HG02588 (cell line): ENCODE measurements at regions not wholly inside any gene's neighbourhood (a gene's known extent, or its start where the extent isn't known, plus 50 kb on each side); places are given as distances from the start of the nearest gene placed in this dataset.
"Not testable (repeated sequence)": the region's sequence is repeated elsewhere in the genome, so short reads cannot be mapped to it uniquely, and the experiment has no call there.

Experiments
- ATAC-seq: cut with Tn5 transposase; IDR thresholded peaks from one replicate; pipeline ENCODE4 v1.9.1; 2021; ENCODE audit warnings: mild to moderate bottlenecking, moderate library complexity; ENCODE audit not compliant: unreplicated experiment

GRCh38 chrX:39676434-39676833, 421.3 kb downstream of the BCOR start:
- no peak for ATAC-seq

DNA sequence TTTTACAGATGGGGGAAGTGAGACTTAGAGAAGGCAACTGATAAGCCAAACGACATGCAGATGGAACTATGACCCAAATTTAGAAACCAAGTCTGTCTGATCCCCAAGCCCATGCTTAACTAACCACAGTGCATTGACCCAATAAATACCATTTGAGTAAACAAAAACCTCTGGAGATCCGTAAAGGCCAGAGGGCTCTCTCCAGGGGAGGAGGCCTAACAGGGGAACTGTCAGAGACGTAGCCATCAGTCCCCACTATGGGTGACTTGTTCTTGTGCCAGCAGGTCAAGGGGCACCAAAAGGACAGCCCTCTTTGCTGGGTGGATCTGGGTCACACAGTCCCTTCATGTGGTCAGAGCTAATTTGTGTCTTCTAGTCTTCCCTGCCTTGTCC, 420.2 kb downstream of the BCOR start:
- ATAC-seq, result no peak

DNA sequence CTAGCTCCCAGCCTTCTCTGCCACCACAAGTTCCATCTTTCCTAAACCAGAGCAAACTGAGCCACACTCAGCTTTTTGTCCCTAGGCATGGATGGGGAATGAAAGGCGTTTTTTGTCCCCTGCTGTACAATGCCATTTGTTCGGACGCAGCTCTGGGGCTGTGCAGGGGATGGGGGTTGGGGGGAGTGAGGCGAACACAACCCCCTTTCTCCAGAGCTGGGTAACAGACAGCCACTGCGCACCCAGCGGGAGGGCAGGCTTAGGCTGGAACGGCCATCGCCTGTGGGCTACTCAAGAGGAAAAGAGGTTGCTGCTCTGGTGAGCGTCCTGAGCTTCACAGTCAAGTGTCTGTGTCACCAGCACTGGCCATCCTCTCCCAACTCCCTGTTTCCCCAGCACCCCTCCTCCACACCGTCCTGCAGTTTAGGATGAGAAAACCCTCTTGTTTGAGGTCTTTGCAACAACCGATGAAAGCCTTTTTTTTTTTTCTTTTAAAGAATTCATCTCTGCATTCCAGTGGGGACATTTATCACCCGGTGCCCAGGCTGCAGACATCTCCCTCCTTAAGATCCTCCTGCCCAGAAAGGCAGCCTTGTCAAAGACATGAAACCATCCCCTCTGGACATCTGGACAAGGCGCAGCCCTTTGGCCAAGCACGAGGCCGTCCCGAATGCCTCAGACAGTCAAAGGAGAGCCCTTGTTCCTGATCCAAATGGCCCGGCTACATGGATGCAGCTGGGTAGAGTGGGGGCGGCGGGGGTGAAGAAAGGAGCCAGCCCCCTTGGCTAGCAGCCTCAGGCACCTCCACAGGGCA, 419.6 kb downstream of the BCOR start:
- ATAC-seq, result no peak

GRCh38 chrX:39678914-39679313, 418.8 kb downstream of the BCOR start:
- no peak for ATAC-seq

GRCh38 chrX:39679497-39680157, 418.1 kb downstream of the BCOR start:
- no peak for ATAC-seq

- ATAC-seq, result no peak
Measured at GRCh38 chrX:39681885-39682284, 415.9 kb downstream of the BCOR start.

GRCh38 chrX:39682778-39683177, 415.0 kb downstream of the BCOR start:
- no peak for ATAC-seq

GRCh38 chrX:39688219-39688575, 409.6 kb downstream of the BCOR start:
- ATAC-seq, result no peak

DNA sequence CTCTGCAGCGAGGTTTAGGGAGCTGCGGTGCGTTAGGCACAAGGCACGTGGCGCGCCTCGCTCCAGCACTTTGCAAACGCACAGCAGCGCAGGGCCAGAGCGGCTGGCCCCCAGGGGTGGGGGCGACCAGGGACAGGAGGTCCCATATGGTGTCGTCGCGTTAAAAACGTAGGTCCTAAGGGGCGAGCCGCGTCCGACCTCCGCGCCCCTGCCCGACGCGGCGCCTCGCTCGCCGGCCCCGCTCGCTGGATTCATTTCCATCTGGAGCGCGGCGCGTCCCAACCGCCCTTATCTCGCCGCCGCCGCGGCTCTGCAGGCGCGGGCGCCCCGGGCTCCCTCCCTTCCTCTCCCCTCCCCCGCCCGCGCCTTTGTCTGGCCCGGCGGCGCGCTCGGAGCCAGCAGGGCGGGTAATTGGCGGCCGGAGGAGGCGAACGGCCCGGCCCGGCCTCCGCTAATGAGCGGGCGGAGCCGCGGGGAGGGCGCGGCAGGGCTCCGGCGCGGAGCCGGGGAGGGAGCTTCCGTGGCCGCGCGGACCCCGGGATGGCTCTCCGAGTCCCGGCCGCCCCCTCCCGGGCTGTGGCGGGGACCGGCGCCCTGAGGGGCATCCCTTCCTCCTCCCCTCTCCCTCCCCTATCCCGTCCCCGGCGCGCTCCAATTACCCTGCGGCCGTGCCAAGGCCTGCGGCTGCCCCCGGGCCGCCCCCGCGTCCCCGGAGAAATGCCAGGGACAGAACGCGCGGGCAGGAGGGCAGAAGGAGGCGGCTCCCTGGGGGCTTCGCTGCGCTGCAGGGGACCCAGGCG, 409.0 kb downstream of the BCOR start:
- no peak for ATAC-seq

GRCh38 chrX:39689376-39690104, 408.2 kb downstream of the BCOR start:
- no peak for ATAC-seq

DNA sequence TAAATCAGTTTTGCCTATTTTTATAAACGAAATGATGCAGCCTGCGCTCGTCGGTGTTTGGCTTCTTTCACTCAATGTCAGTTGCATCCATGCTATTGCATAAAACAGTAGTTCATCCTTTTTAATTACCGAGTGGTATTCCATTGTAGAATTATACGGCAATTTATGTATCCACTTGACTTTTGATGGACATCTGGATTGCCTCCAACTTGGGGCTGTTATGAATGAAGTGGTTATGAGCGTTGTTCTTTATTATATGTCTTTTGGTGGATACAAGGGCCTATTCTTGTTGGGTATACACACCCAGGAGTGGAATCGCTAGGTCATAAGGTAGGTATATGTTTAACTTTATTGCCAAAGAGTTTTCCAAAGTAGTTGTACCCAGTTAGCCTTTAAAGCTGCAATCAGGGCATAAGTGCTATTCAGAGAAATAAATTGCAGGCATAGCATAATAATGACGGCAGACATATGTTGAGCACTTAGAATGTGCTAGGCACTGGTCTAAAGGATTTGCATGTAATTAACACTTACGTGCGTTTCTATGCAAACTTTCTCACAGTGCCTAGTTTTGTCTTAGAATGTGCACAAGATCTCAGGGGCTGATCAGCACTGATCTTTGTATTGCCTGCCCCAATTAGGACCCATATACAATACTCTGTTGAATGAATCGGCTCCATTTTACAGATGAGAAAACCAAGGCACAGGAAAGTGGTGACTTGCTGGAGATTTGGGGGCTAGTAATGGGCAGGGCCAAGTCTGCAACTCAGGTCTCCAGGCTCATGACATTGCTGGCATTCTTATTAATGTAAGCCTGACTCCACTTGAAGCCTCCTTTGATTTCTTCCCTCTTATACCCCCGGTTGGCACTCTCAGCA, 407.0 kb downstream of the BCOR start:
- no peak for ATAC-seq

- no peak for ATAC-seq
Measured at GRCh38 chrX:39691724-39692123, 406.0 kb downstream of the BCOR start.

GRCh38 chrX:39692796-39693195, 405.0 kb downstream of the BCOR start:
- ATAC-seq, result no peak

- ATAC-seq, result no peak
Measured at GRCh38 chrX:39693298-39693697, 404.5 kb downstream of the BCOR start.

- not testable (repeated sequence) for ATAC-seq
Measured at GRCh38 chrX:39702636-39703035, 395.1 kb downstream of the BCOR start.

GRCh38 chrX:39703307-39703706, 394.5 kb downstream of the BCOR start:
- no peak for ATAC-seq

DNA sequence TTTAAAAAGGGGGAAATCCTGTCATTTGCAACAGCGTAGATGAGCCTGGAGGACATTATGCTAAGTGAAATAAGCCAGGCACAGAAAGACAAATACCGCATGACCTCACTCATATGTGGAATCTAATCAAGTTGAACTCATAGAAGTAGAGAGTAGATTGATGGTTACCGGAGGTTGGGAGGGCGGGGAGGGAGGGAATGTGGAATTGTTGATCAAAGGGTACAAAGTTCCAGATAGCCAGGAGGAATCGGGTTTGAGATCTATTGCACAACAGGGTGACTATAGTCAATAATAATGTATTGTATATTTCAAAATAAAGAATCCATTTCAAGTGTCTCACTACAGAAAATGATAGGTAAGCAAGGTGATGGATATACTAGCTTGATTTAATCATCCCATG, 393.2 kb downstream of the BCOR start:
- ATAC-seq, result no peak

DNA sequence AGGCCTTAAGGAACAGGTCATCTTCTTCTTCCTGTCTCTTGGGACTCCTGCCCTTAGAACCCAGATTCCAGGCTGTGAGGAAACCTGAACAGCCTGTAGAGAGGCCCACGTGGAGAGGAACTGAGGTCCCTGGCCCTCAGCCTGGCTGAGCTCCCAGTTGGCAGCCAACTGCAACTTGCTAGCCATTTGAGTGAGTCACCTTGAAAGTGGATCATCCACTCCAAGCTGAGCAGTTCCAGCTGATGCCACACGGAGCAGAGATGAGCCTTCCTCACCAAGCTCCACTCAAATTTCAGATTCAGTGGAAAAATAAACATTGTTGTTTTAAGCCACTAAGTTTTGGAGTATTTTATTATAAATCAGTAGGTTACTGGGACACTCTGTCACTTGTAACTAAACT, 392.5 kb downstream of the BCOR start:
- no peak for ATAC-seq

DNA sequence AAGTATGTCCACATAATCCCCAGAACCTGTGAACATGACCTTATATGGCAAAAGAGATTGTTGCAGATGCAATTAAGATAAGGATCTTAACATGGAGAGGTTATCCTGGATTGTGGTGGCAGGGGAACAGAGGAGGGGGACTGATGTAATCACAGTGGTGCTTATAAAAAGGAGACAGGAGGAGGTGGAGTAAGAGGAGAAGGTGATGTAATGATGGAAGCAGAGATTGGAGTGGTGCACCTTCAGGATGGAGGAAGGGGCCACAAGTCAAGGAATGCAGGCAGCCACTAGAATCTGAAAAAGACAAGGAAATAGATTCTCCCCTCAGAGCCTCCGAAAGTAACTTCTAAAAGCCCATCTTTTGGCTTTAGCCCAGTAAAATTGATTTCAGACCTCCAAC, 388.4 kb downstream of the BCOR start:
- no peak for ATAC-seq

- ATAC-seq, result no peak
Measured at GRCh38 chrX:39709812-39710211, 387.9 kb downstream of the BCOR start.
